Pancreas (tissue), 10 donors: ENCODE measurements at regions not wholly inside any gene's neighbourhood (a gene's known extent, or its start where the extent isn't known, plus 50 kb on each side); places are given as distances from the start of the nearest gene placed in this dataset.

Source experiments
- ATAC-seq, 4 donors: fragments of 200-7000 bp; cut with Tn5 transposase; one replicate each; pipeline versions ENCODE4 v1.8.0 to v1.9.1; 2020; ENCODE audit warnings: mild to moderate bottlenecking in 4 of 4, moderate library complexity in 4 of 4
- DNase-seq, 6 donors: peaks; one replicate each; pipeline ENCODE4 v3.0.0-alpha.2; 2020
- FAIRE-seq: peaks from 2 replicates; lab custom pipeline; 2012; peaks lifted over from hg19 to GRCh38; lab: Jason Lieb, UNC
- H3K27ac ChIP-seq, 4 donors: fragments of 200-600 bp; sonication (generic); 1 replicate in 3 of 4; 2 replicates in 1 of 4; pipeline versions ENCODE4 v1.5.0 to v1.8.0; 2020
- H3K27me3 ChIP-seq, 4 donors: fragments of 200-600 bp; one replicate each; pipeline ENCODE4 v1.8.0; 2021
- H3K36me3 ChIP-seq, 3 donors: fragments of 200-600 bp; sonication (generic) in 1 of 3; one replicate each; pipeline versions ENCODE4 v1.5.0 to v1.8.0; 2020 to 2021
- H3K4me1 ChIP-seq, 3 donors: fragments of 200-600 bp; one replicate each; pipeline ENCODE4 v1.8.0; 2021
- H3K4me3 ChIP-seq, 4 donors: fragments of 200-600 bp; sonication (generic) in 2 of 4; one replicate each; pipeline versions ENCODE4 v1.5.0 to v1.8.0; 2020 to 2021
- H3K9me3 ChIP-seq, 4 donors: fragments of 200-600 bp; one replicate each; pipeline ENCODE4 v1.8.0; 2021
- CTCF ChIP-seq, 4 donors: fragments of 200-600 bp; sonication (generic) in 3 of 4; IDR thresholded peaks; one replicate each; pipeline versions ENCODE4 v1.5.0 to v1.8.0; 2021; ENCODE audit warnings: antibody characterized with exemption in 4 of 4
- whole genome bisulfite sequencing, 2 donors: extraction: QIAGEN DNeasy Blood & Tissue Kit; methylation state at CpG; one replicate each; pipeline ENCODE4 v1.1.7; 2013; 5-methylcytosine and 5-hydroxymethylcytosine counted together
- intact Hi-C, 3 donors: fragments of 100-400 bp; cut with DNase I; formaldehyde crosslinking; loops; one replicate each; pipeline versions ENCODE4 v1.11.1 to v1.14.2; 2022
- donor health status: healthy with polysubstance abuse.
- donor health status: DM: no; HTN: no; CAD: no; lungs with moderate emphysema.
- donor health status: DM: no; HTN: no; CAD: no.
- donor health status: control.
- donor health status: control.
- donor health status: Bipolar disorder and iron deficiency.
- donor health status: DM: yes; HTN: yes; CAD: no.
- donor health status: DM: no; HTN: no; CAD: no.
- donor health status: DM: no; HTN: no; CAD: no.
- donor health status: DM: yes; HTN: yes; CAD: no.

GRCh38 chr20:60483371-60483770, 525.1 kb downstream of the CDH26 start:
- H3K4me1 ChIP-seq = no peaks in the 10 kb centered on the region
- H3K27ac ChIP-seq = no peak overlapping the region
- ATAC-seq (no peak), DNase-seq (no peak), FAIRE-seq (no peak)
- no peak overlapping the region for H3K4me3 ChIP-seq
- no peak for TF ChIP-seq CTCF (IDR thresholded peaks at IDR 0.05)
- intact Hi-C loops = no loop called here
- H3K27me3 ChIP-seq = no peaks in the 10 kb centered on the region
- WGBS, 2 donors = 50 to 67% methylated on average over 1 of the region's 1 CpG
- H3K36me3 ChIP-seq = no peaks in the 10 kb centered on the region
- no peaks in the 10 kb centered on the region for H3K9me3 ChIP-seq

- intact Hi-C loops = no loop called here
- H3K9me3 ChIP-seq = no peaks in the 10 kb centered on the region
- H3K36me3 ChIP-seq = no peaks in the 10 kb centered on the region
- 38 to 48% methylated on average over 7 of the region's 7 CpGs for WGBS, 2 donors
- H3K27me3 ChIP-seq = no peaks in the 10 kb centered on the region
- no peak for ATAC-seq
- TF ChIP-seq CTCF (IDR thresholded peaks at IDR 0.05) = no peak
- DNase-seq = no peak
- no peak overlapping the region for H3K27ac ChIP-seq
- no peaks in the 10 kb centered on the region for H3K4me1 ChIP-seq
- H3K4me3 ChIP-seq = no peak overlapping the region
- no peak for FAIRE-seq
These were observed 526.1 kb downstream of the CDH26 start for GRCh38 chr20:60484316-60484715.

GRCh38 chr20:60485012-60485760, 527.0 kb downstream of the CDH26 start:
- TF ChIP-seq CTCF (IDR thresholded peaks at IDR 0.05) = no peak
- Histone ChIP-seq H3K27me3 (no peaks in the 10 kb centered on the region), H3K4me1 (no peaks in the 10 kb centered on the region), H3K27ac (no peak overlapping the region), H3K4me3 (no peak overlapping the region), H3K9me3 (no peaks in the 10 kb centered on the region), H3K36me3 (no peaks in the 10 kb centered on the region)
- ATAC-seq (no peak), DNase-seq (peak in 1 of 6 donors; percentile 36), FAIRE-seq (no peak)
- intact Hi-C loops = no loop called here
- 46 to 59% methylated on average over 20 of the region's 20 CpGs for WGBS, 2 donors

- no peak overlapping the region for H3K27ac ChIP-seq
- no peaks in the 10 kb centered on the region for H3K9me3 ChIP-seq
- ATAC-seq (no peak), DNase-seq (no peak), FAIRE-seq (no peak)
- no peaks in the 10 kb centered on the region for H3K27me3 ChIP-seq
- WGBS, 2 donors = 60 to 83% methylated on average over 10 of the region's 10 CpGs
- TF ChIP-seq CTCF (IDR thresholded peaks at IDR 0.05) = no peak
- intact Hi-C loops = no loop called here
- H3K36me3 ChIP-seq = no peaks in the 10 kb centered on the region
- H3K4me1 ChIP-seq = no peaks in the 10 kb centered on the region
- H3K4me3 ChIP-seq = no peak overlapping the region
These were observed 528.1 kb downstream of the CDH26 start for GRCh38 chr20:60486315-60486714.

- Histone ChIP-seq H3K27me3 (no peaks in the 10 kb centered on the region), H3K36me3 (no peaks in the 10 kb centered on the region), H3K9me3 (no peaks in the 10 kb centered on the region), H3K4me1 (no peaks in the 10 kb centered on the region), H3K4me3 (no peak overlapping the region), H3K27ac (no peak overlapping the region)
- 78 to 85% methylated on average over 8 of the region's 8 CpGs for WGBS, 2 donors
- TF ChIP-seq CTCF (IDR thresholded peaks at IDR 0.05) = no peak
- ATAC-seq (no peak), DNase-seq (no peak), FAIRE-seq (no peak)
- intact Hi-C loops = no loop called here
These were observed 528.7 kb downstream of the CDH26 start for GRCh38 chr20:60486937-60487336.
